ENCODE measurements at regions not wholly inside any gene's neighbourhood (a gene's known extent, or its start where the extent isn't known, plus 50 kb on each side); places are given as distances from the start of the nearest gene placed in this dataset.

- TF ChIP-seq, protein P1, sequence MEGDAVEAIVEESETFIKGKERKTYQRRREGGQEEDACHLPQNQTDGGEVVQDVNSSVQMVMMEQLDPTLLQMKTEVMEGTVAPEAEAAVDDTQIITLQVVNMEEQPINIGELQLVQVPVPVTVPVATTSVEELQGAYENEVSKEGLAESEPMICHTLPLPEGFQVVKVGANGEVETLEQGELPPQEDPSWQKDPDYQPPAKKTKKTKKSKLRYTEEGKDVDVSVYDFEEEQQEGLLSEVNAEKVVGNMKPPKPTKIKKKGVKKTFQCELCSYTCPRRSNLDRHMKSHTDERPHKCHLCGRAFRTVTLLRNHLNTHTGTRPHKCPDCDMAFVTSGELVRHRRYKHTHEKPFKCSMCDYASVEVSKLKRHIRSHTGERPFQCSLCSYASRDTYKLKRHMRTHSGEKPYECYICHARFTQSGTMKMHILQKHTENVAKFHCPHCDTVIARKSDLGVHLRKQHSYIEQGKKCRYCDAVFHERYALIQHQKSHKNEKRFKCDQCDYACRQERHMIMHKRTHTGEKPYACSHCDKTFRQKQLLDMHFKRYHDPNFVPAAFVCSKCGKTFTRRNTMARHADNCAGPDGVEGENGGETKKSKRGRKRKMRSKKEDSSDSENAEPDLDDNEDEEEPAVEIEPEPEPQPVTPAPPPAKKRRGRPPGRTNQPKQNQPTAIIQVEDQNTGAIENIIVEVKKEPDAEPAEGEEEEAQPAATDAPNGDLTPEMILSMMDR (IDR thresholded peaks at IDR 0.05; ENCODE audit: unreplicated experiment): no peak
- H3K9me3 Mint-ChIP-seq (ENCODE audit: unreplicated experiment): no peaks in the 10 kb centered on the region
- H3K4me3 Mint-ChIP-seq (ENCODE audit: unreplicated experiment): no peak overlapping the region
- no peak overlapping the region for H3K27ac Mint-ChIP-seq (ENCODE audit: unreplicated experiment)
- H3K27me3 Mint-ChIP-seq (ENCODE audit: unreplicated experiment): no peaks in the 10 kb centered on the region
- no peak for DNase-seq (ENCODE audit: low spot score)
- H3K36me3 Mint-ChIP-seq (ENCODE audit: low read depth, unreplicated experiment): no peaks in the 10 kb centered on the region
- no peaks in the 10 kb centered on the region for H3K4me1 Mint-ChIP-seq (ENCODE audit: unreplicated experiment)
These were observed 500.1 kb downstream of the OCA2 start for GRCh38 chr15:27599034-27599433.

DNA sequence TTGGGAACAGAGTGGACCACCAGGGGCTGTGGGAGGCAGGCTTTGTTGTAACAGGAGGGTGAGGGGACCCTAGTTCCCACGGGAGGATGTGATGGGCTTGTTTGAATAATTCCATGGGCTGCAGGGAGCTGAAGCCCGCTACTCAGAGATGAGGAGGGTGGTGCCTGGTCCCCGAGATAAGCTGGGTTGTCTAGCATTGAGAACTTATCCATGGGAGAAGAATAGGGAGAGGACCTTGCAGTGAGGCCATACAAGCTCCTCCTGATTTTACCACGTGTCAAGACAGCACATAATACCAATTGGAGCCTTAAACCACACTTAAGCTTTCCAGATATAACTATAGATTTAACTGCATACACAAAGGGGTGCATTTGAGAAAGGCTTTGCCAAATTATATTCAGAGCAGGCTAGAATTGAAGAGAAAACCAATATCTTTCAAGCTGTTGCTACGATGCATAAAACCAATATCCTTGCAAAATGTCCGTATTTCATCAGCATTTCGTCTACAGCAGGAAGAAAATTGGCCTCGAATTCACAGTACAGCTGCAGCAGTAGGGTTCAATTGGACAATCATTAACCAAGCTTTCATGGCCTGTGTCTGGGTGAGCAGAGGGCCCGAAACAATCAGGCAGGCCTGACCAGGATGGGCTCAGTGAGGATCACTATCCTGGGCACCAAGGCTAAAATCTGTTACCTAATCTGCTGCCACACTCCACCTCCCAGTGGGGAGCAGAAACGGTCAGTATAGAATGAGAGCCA lies 500.7 kb downstream of the OCA2 start:
- Mint-ChIP-seq H3K9me3 (ENCODE audit: unreplicated experiment) (no peaks in the 10 kb centered on the region), H3K4me1 (ENCODE audit: unreplicated experiment) (no peaks in the 10 kb centered on the region), H3K27me3 (ENCODE audit: unreplicated experiment) (no peaks in the 10 kb centered on the region), H3K27ac (ENCODE audit: unreplicated experiment) (no peak overlapping the region), H3K36me3 (ENCODE audit: low read depth, unreplicated experiment) (no peaks in the 10 kb centered on the region), H3K4me3 (ENCODE audit: unreplicated experiment) (no peak overlapping the region)
- no peak for DNase-seq (ENCODE audit: low spot score)
- TF ChIP-seq, protein P1 (IDR thresholded peaks at IDR 0.05; ENCODE audit: unreplicated experiment): no peak

- TF ChIP-seq, protein P1 (IDR thresholded peaks at IDR 0.05; ENCODE audit: unreplicated experiment): no peak
- H3K27me3 Mint-ChIP-seq (ENCODE audit: unreplicated experiment): no peaks in the 10 kb centered on the region
- H3K27ac Mint-ChIP-seq (ENCODE audit: unreplicated experiment): no peak overlapping the region
- H3K9me3 Mint-ChIP-seq (ENCODE audit: unreplicated experiment): no peaks in the 10 kb centered on the region
- no peak for DNase-seq (ENCODE audit: low spot score)
- no peaks in the 10 kb centered on the region for H3K4me1 Mint-ChIP-seq (ENCODE audit: unreplicated experiment)
- H3K4me3 Mint-ChIP-seq (ENCODE audit: unreplicated experiment): no peak overlapping the region
- no peaks in the 10 kb centered on the region for H3K36me3 Mint-ChIP-seq (ENCODE audit: low read depth, unreplicated experiment)
These were observed 503.9 kb downstream of the OCA2 start for GRCh38 chr15:27595211-27595610.

- TF ChIP-seq, protein P1 (IDR thresholded peaks at IDR 0.05; ENCODE audit: unreplicated experiment): no peak
- Mint-ChIP-seq H3K9me3 (ENCODE audit: unreplicated experiment) (no peaks in the 10 kb centered on the region), H3K27me3 (ENCODE audit: unreplicated experiment) (peaks cover 2% of the 10 kb centered on the region), H3K4me3 (ENCODE audit: unreplicated experiment) (no peak overlapping the region), H3K27ac (ENCODE audit: unreplicated experiment) (no peak overlapping the region), H3K36me3 (ENCODE audit: low read depth, unreplicated experiment) (no peaks in the 10 kb centered on the region), H3K4me1 (ENCODE audit: unreplicated experiment) (no peaks in the 10 kb centered on the region)
- peak; percentile 11 for DNase-seq (ENCODE audit: low spot score)
These were observed 506.9 kb downstream of the OCA2 start for GRCh38 chr15:27592036-27592760.
